ENCODE measurements at regions not wholly inside any gene's neighbourhood (a gene's known extent, or its start where the extent isn't known, plus 50 kb on each side); places are given as distances from the start of the nearest gene placed in this dataset.

GRCh38 chr3:160128056-160128455 is 97.2 kb upstream of the C3orf80 start:
- Mint-ChIP-seq H3K9me3 (no peaks in the 10 kb centered on the region), H3K27ac (no peak overlapping the region), H3K4me1 (ENCODE audit: low read depth in 2 of 2) (peaks cover 4 to 14% of the 10 kb centered on the region in 2 donors), H3K27me3 (peaks cover 11 to 15% of the 10 kb centered on the region in 2 donors), H3K36me3 (no peaks in the 10 kb centered on the region), H3K4me3 (no peak overlapping the region)
- DNase-seq (ENCODE audit: low spot score): no peak
- no peak for ATAC-seq

GRCh38 chr3:160129459-160130061 is 95.7 kb upstream of the C3orf80 start:
- DNase-seq (ENCODE audit: low spot score) (no peak), ATAC-seq (peak; percentile 73 to 75)
- Mint-ChIP-seq H3K4me1 (ENCODE audit: low read depth in 2 of 2) (peaks cover 4 to 14% of the 10 kb centered on the region in 2 donors), H3K27me3 (peaks cover 11 to 15% of the 10 kb centered on the region in 2 donors), H3K27ac (peak overlapping the region in 1 of 2 donors; percentile 50), H3K4me3 (peak overlapping the region; percentile 40), H3K36me3 (no peaks in the 10 kb centered on the region), H3K9me3 (no peaks in the 10 kb centered on the region)

GRCh38 chr3:160130071-160130470 is 95.2 kb upstream of the C3orf80 start:
- no peak for DNase-seq (ENCODE audit: low spot score)
- no peaks in the 10 kb centered on the region for H3K9me3 Mint-ChIP-seq
- H3K4me1 Mint-ChIP-seq (ENCODE audit: low read depth in 2 of 2): peaks cover 4 to 14% of the 10 kb centered on the region in 2 donors
- peak in 1 of 2 donors; percentile 28 for ATAC-seq
- no peaks in the 10 kb centered on the region for H3K36me3 Mint-ChIP-seq
- H3K4me3 Mint-ChIP-seq: no peak overlapping the region
- peak overlapping the region in 1 of 2 donors; percentile 50 for H3K27ac Mint-ChIP-seq
- H3K27me3 Mint-ChIP-seq: peaks cover 11 to 15% of the 10 kb centered on the region in 2 donors

- Mint-ChIP-seq H3K4me1 (ENCODE audit: low read depth in 2 of 2) (peaks cover 4 to 14% of the 10 kb centered on the region in 2 donors), H3K27ac (no peak overlapping the region), H3K36me3 (no peaks in the 10 kb centered on the region), H3K27me3 (peaks cover 8 to 15% of the 10 kb centered on the region in 2 donors), H3K9me3 (no peaks in the 10 kb centered on the region), H3K4me3 (no peak overlapping the region)
- DNase-seq (ENCODE audit: low spot score) (no peak), ATAC-seq (no peak)
These were observed 94.3 kb upstream of the C3orf80 start for GRCh38 chr3:160130950-160131349.

DNA sequence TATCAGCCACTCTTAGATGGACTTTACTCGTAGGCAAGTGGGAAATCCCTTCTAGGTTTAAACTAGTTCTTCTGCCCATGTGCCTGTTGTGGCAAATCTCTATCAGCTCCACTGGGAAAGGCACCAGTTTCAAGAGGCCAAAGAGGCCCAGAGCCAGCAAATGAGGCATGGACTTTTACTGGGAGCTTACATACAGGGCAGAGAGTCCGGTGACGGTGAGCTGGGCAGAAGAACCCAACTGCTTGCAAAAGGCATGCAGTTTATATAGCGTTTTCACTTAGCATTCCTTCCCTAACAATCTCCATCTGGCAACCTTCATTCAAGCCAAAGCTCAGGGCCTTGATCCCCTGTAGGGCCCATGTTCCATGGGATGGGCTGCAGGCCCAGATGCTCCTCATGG is 93.0 kb upstream of the C3orf80 start:
- no peaks in the 10 kb centered on the region for H3K36me3 Mint-ChIP-seq
- peaks cover 7 to 15% of the 10 kb centered on the region in 2 donors for H3K27me3 Mint-ChIP-seq
- H3K4me1 Mint-ChIP-seq (ENCODE audit: low read depth in 2 of 2): peaks cover 8 to 14% of the 10 kb centered on the region in 2 donors
- no peak for DNase-seq (ENCODE audit: low spot score)
- H3K9me3 Mint-ChIP-seq: no peaks in the 10 kb centered on the region
- H3K4me3 Mint-ChIP-seq: no peak overlapping the region
- no peak overlapping the region for H3K27ac Mint-ChIP-seq
- ATAC-seq: no peak

DNA sequence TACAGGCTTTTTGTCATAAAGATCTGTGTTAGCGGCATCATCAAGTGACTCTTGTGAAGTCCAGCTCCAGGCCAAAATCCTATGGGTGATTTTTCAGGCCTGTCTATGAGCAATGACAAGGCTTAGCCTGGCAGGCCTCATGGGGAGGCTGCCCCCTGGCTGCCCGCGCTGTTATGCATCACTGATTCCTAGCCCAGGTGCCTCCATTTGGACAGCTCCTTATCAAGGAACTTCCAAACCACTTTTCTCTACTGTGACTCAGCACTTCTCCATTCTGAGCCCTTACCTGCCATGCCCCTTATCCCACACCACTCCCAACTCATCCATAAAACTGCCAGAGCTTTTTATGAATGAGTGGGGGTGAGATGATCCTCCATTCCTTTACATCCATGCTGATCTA is 91.5 kb upstream of the C3orf80 start:
- Mint-ChIP-seq H3K27me3 (peaks cover 4 to 8% of the 10 kb centered on the region in 2 donors), H3K4me3 (no peak overlapping the region), H3K4me1 (ENCODE audit: low read depth in 2 of 2) (peaks cover 8 to 10% of the 10 kb centered on the region in 2 donors), H3K36me3 (no peaks in the 10 kb centered on the region), H3K9me3 (no peaks in the 10 kb centered on the region), H3K27ac (no peak overlapping the region)
- no peak for ATAC-seq
- no peak for DNase-seq (ENCODE audit: low spot score)

DNA sequence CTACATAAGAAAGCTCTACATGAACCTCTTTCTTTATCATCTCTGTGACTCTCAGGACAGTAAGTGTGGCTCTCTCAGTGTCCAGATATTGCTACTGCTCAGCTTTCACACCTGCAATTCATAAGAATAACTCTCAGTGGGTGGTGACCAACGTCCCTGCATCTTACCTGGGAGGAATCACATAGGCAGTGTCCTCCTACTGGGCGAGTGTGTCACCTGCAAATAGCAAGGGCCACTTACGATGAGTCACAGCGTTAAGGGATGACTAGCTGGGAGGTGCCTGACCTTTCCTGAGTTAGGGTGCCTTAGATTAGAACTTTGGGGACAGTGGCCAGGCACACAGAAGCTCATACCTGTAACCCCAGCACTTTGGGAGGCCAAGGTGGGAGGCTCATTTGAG is 90.8 kb upstream of the C3orf80 start:
- H3K27ac Mint-ChIP-seq: peak overlapping the region in 1 of 2 donors; percentile 20
- DNase-seq (ENCODE audit: low spot score): no peak
- peaks cover 5 to 7% of the 10 kb centered on the region in 2 donors for H3K4me1 Mint-ChIP-seq (ENCODE audit: low read depth in 2 of 2)
- H3K27me3 Mint-ChIP-seq: peaks cover under 1 to 3% of the 10 kb centered on the region in 2 donors
- no peaks in the 10 kb centered on the region for H3K36me3 Mint-ChIP-seq
- no peaks in the 10 kb centered on the region for H3K9me3 Mint-ChIP-seq
- ATAC-seq: no peak
- H3K4me3 Mint-ChIP-seq: no peak overlapping the region

DNA sequence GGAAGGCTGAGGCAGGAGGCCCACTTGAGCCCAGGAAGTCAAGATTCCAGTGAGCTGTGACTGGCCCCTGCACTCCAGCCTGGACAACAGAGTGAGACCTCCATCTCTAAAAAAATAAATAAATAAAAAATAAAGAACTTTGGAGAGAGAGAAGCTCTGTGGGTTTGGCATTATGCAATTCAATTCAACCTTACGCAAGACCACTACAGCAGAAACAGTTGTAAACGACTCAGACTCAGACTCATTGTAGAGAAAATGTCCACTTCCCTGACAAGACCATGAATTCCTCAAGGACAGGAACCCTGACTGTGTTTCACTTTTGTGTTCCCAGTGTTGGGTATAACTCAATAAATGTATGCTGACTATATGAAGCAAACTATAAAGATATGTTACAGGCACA is 90.3 kb upstream of the C3orf80 start:
- Mint-ChIP-seq H3K4me1 (ENCODE audit: low read depth in 2 of 2) (peaks cover 1 to 4% of the 10 kb centered on the region in 2 donors), H3K9me3 (no peaks in the 10 kb centered on the region), H3K4me3 (no peak overlapping the region), H3K36me3 (no peaks in the 10 kb centered on the region), H3K27me3 (no peaks in the 10 kb centered on the region), H3K27ac (no peak overlapping the region)
- ATAC-seq (peak in 1 of 2 donors; percentile 33), DNase-seq (ENCODE audit: low spot score) (no peak)

DNA sequence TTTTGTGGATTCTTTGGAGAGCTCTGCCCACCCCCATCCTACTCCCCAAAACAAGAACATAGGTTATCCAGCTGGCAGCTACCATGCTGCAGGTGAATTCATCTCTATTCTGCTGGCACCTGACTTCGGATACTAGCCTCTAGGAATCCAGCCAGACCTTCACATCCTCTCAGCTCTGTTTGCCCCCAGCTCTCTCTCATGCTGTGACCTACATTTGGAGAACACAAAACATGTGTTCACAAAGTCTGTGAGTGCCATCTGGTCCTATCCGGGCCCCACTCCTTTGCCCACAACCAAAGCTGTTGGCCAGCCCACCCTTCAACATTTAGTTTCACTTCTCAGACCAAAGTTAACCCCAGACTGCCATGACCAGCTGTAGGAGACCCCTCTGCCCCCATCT is 89.4 kb upstream of the C3orf80 start:
- peaks cover 0 to 4% of the 10 kb centered on the region in 2 donors for H3K4me1 Mint-ChIP-seq (ENCODE audit: low read depth in 2 of 2)
- no peak for ATAC-seq
- H3K27me3 Mint-ChIP-seq: no peaks in the 10 kb centered on the region
- H3K4me3 Mint-ChIP-seq: no peak overlapping the region
- H3K36me3 Mint-ChIP-seq: no peaks in the 10 kb centered on the region
- DNase-seq (ENCODE audit: low spot score): no peak
- no peaks in the 10 kb centered on the region for H3K9me3 Mint-ChIP-seq
- H3K27ac Mint-ChIP-seq: peak overlapping the region in 1 of 2 donors; percentile 16

- no peak for DNase-seq (ENCODE audit: low spot score)
- Mint-ChIP-seq H3K4me3 (no peak overlapping the region), H3K9me3 (no peaks in the 10 kb centered on the region), H3K27me3 (no peaks in the 10 kb centered on the region), H3K27ac (peak overlapping the region in 1 of 2 donors; percentile 16), H3K4me1 (ENCODE audit: low read depth in 2 of 2) (peaks cover 0 to 4% of the 10 kb centered on the region in 2 donors), H3K36me3 (no peaks in the 10 kb centered on the region)
- ATAC-seq: no peak
These were observed 88.8 kb upstream of the C3orf80 start for GRCh38 chr3:160136421-160136820.

- Mint-ChIP-seq H3K9me3 (peaks cover 4% of the 10 kb centered on the region), H3K36me3 (no peaks in the 10 kb centered on the region), H3K27me3 (peaks cover 0 to 13% of the 10 kb centered on the region in 2 donors), H3K4me3 (no peak overlapping the region), H3K4me1 (ENCODE audit: low read depth in 2 of 2) (peaks cover 0 to 4% of the 10 kb centered on the region in 2 donors), H3K27ac (no peak overlapping the region)
- DNase-seq (ENCODE audit: low spot score): no peak
- no peak for ATAC-seq
These were observed 85.9 kb upstream of the C3orf80 start for GRCh38 chr3:160139291-160139690.

DNA sequence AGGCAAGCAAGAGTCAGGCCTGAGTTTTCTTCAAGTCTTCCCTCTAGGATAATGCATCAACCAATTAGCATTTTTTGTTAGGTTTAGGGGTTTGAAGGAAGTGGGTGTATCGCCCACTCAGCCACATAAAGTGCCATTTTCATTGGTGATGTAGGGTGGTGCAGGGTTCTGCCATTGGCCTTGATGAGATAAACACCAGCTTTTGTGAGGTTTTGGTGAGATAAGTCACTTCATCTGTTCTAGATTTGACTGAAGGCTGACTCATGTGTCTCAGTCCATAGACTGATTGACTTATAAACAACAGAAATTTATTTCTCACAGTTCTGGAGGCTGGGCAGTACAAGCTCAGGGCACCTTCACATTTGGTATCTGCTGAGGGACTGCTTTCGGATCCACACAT is 84.5 kb upstream of the C3orf80 start:
- no peak overlapping the region for H3K27ac Mint-ChIP-seq

GRCh38 chr3:160141485-160142185 is 83.6 kb upstream of the C3orf80 start:
- H3K27ac Mint-ChIP-seq: no peak overlapping the region
- no peak for DNase-seq (ENCODE audit: low spot score)
- H3K27me3 Mint-ChIP-seq: peaks cover 0 to 13% of the 10 kb centered on the region in 2 donors
- H3K4me3 Mint-ChIP-seq: no peak overlapping the region
- no peaks in the 10 kb centered on the region for H3K36me3 Mint-ChIP-seq
- ATAC-seq: no peak
- peaks cover 4% of the 10 kb centered on the region for H3K9me3 Mint-ChIP-seq
- H3K4me1 Mint-ChIP-seq (ENCODE audit: low read depth in 2 of 2): no peaks in the 10 kb centered on the region

More for the DNA sequence above, 84.5 kb upstream of the C3orf80 start:
- no peaks in the 10 kb centered on the region for H3K36me3 Mint-ChIP-seq
- DNase-seq (ENCODE audit: low spot score) (no peak), ATAC-seq (peak in 1 of 2 donors; percentile 59)
- H3K4me3 Mint-ChIP-seq: no peak overlapping the region
- peaks cover 0 to 4% of the 10 kb centered on the region in 2 donors for H3K4me1 Mint-ChIP-seq (ENCODE audit: low read depth in 2 of 2)
- peaks cover 0 to 13% of the 10 kb centered on the region in 2 donors for H3K27me3 Mint-ChIP-seq
- peaks cover 4% of the 10 kb centered on the region for H3K9me3 Mint-ChIP-seq

DNA sequence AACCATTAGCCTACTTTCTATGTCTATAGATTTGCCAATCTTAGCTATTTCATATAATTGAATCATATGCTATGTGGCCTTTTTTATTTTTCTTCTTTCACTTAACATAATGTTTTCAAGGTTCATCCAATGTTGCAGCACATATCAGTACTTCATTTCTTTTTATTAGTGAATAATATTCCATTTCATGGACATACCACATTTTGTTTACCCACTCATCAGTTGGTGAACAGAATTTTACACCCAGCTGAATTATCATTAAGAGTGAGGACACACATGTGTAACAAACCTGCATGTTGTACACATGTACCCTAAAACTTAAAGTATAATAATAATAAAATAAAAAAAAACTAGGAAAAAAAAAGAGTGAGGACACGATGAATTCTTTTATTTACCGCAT is 81.7 kb upstream of the C3orf80 start:
- ATAC-seq (no peak), DNase-seq (ENCODE audit: low spot score) (no peak)

More for the DNA sequence above, 81.7 kb upstream of the C3orf80 start:
- H3K9me3 Mint-ChIP-seq: peaks cover 4% of the 10 kb centered on the region
- H3K27me3 Mint-ChIP-seq: peaks cover 0 to 20% of the 10 kb centered on the region in 2 donors
- no peaks in the 10 kb centered on the region for H3K4me1 Mint-ChIP-seq (ENCODE audit: low read depth in 2 of 2)
- H3K27ac Mint-ChIP-seq: no peak overlapping the region
- no peaks in the 10 kb centered on the region for H3K36me3 Mint-ChIP-seq
- H3K4me3 Mint-ChIP-seq: no peak overlapping the region

Measured in natural killer cell treated with Interleukin-12 subunit alpha and Interleukin-12 subunit beta and Interleukin-15 and Interleukin-18, amount 100 ng/mL, for 72 hours (primary cell).